IMR-90 (cell line): ENCODE measurements at regions not wholly inside any gene's neighbourhood (a gene's known extent, or its start where the extent isn't known, plus 50 kb on each side); places are given as distances from the start of the nearest gene placed in this dataset.

Experiments used
- ATAC-seq: fragments of 200-7000 bp; cut with Tn5 transposase; 2 replicates; pipeline ENCODE4 v1.9.1; 2020; ENCODE audit warnings: low read depth, mild to moderate bottlenecking, moderate library complexity
- BruUV-seq: library from RNA; stranded (reverse); fragments of 400-500 nt; replicated peaks from 2 replicates; lab custom pipeline; 2021; lab: Mats Ljungman, UMichigan
- CTCF ChIA-PET: fragments of 300-600 bp; formaldehyde crosslinking; extraction: SDS; loops from one replicate; lab custom pipeline; 2021; ENCODE audit warnings: antibody characterized with exemption; lab: Yijun Ruan, JAX
- POLR2A ChIA-PET: fragments of 300-600 bp; sonication (Branson Sonifier 250); formaldehyde crosslinking; loops from one replicate; lab custom pipeline; 2022; ENCODE audit warnings: antibody characterized with exemption; ENCODE audit not compliant: unreplicated experiment; lab: Charles Lee
- DNase-seq: peaks from one replicate; pipeline ENCODE4 v3.0.0; 2013
- H2AFZ ChIP-seq: replicated peaks from 2 replicates; pipeline ENCODE3; 2013; ENCODE audit warnings: low read length, mild to moderate bottlenecking; ENCODE audit not compliant: poor library complexity
- H2AK5ac ChIP-seq: 2 replicates; pipeline ENCODE4 v1.6.1; 2013; ENCODE audit warnings: low read depth, low read length, inconsistent platforms
- H2AK9ac ChIP-seq: replicated peaks from 2 replicates; pipeline ENCODE3; 2013; ENCODE audit warnings: mild to moderate bottlenecking, low read depth, low read length, moderate library complexity; ENCODE audit not compliant: poor library complexity
- H2BK120ac ChIP-seq: 2 replicates; pipeline ENCODE4 v1.6.1; 2013; ENCODE audit warnings: low read depth, low read length, inconsistent platforms
- H2BK15ac ChIP-seq: 3 replicates; pipeline ENCODE4 v1.6.1; 2013; ENCODE audit warnings: low read depth, low read length, inconsistent platforms
- H2BK20ac ChIP-seq: 2 replicates; pipeline ENCODE4 v1.6.1; 2013; ENCODE audit warnings: low read depth, mild to moderate bottlenecking, inconsistent platforms, low read length, moderate library complexity
- H2BK5ac ChIP-seq: 2 replicates; pipeline ENCODE4 v1.6.1; 2013; ENCODE audit warnings: mild to moderate bottlenecking, low read depth, low read length, inconsistent platforms; ENCODE audit not compliant: poor library complexity, severe bottlenecking
- H3K14ac ChIP-seq: replicated peaks from 2 replicates; pipeline ENCODE4 v1.6.1; 2013; ENCODE audit warnings: low read depth, low read length, inconsistent platforms
- H3K18ac ChIP-seq: 2 replicates; pipeline ENCODE4 v1.6.1; 2013; ENCODE audit warnings: low read depth, low read length, control low read depth
- H3K23ac ChIP-seq: 2 replicates; pipeline ENCODE4 v1.6.1; 2013; ENCODE audit warnings: low read depth, low read length, inconsistent platforms
- H3K27ac ChIP-seq: 2 replicates; pipeline ENCODE4 v1.5.1; 2013; ENCODE audit warnings: mild to moderate bottlenecking, control low read depth, low read length; ENCODE audit not compliant: insufficient read depth
- H3K27me3 ChIP-seq: 2 replicates; pipeline ENCODE4 v1.6.1; 2013; ENCODE audit warnings: low read length; ENCODE audit not compliant: control insufficient read depth, insufficient read depth
- H3K36me3 ChIP-seq: 2 replicates; pipeline ENCODE4 v1.6.1; 2013; ENCODE audit warnings: low read length, mixed read lengths; ENCODE audit not compliant: control insufficient read depth, insufficient read depth
- H3K4ac ChIP-seq: 2 replicates; pipeline ENCODE4 v1.6.1; 2013; ENCODE audit warnings: low read depth, low read length, inconsistent platforms
- H3K4me1 ChIP-seq: 2 replicates; pipeline ENCODE4 v1.6.1; 2013; ENCODE audit warnings: low read length, mixed read lengths; ENCODE audit not compliant: control insufficient read depth, insufficient read depth
- H3K4me2 ChIP-seq: 2 replicates; pipeline ENCODE4 v1.6.1; 2013; ENCODE audit warnings: low read depth, mild to moderate bottlenecking, control low read depth, low read length, moderate library complexity
- H3K4me3 ChIP-seq: 2 replicates; pipeline ENCODE4 v1.5.1; 2013; ENCODE audit warnings: low read depth, mild to moderate bottlenecking, control low read depth, low read length, moderate library complexity; ENCODE audit not compliant: insufficient read depth
- H3K56ac ChIP-seq: 2 replicates; pipeline ENCODE4 v1.6.1; 2013; ENCODE audit warnings: low read length, inconsistent platforms; ENCODE audit not compliant: insufficient read depth; ENCODE audit errors: extremely low read depth
- H3K79me1 ChIP-seq, 2 experiments: 2 replicates each; pipeline ENCODE4 v1.6.1; 2013; ENCODE audit warnings: low read length in 2 of 2, inconsistent platforms in 1 of 2, low read depth in 1 of 2
- H3K9ac ChIP-seq: 2 replicates; pipeline ENCODE4 v1.6.1; 2013; ENCODE audit warnings: low read depth, low read length, control low read depth
- H3K9me1 ChIP-seq: 2 replicates; pipeline ENCODE4 v1.6.1; 2013; ENCODE audit warnings: low read length, inconsistent platforms; ENCODE audit not compliant: insufficient read depth
- H3K9me3 ChIP-seq: 2 replicates; pipeline ENCODE4 v1.6.1; 2013; ENCODE audit warnings: low read length; ENCODE audit not compliant: control insufficient read depth, insufficient read depth
- H4K20me1 ChIP-seq: 2 replicates; pipeline ENCODE4 v1.6.1; 2013; ENCODE audit warnings: low read length, inconsistent platforms; ENCODE audit not compliant: insufficient read depth
- H4K5ac ChIP-seq: 2 replicates; pipeline ENCODE4 v1.6.1; 2013; ENCODE audit warnings: mild to moderate bottlenecking, low read depth, low read length, control low read depth
- H4K8ac ChIP-seq, 2 experiments: 2 replicates each; pipeline ENCODE4 v1.6.1; 2013; ENCODE audit warnings: low read depth in 2 of 2, low read length in 2 of 2, control low read depth in 1 of 2, inconsistent platforms in 1 of 2
- H4K91ac ChIP-seq: 2 replicates; pipeline ENCODE4 v1.6.1; 2013; ENCODE audit warnings: low read depth, low read length, inconsistent platforms; ENCODE audit not compliant: insufficient read depth
- BHLHE40 ChIP-seq: fragments of 150-350 bp; IDR thresholded peaks from 2 replicates; pipeline ENCODE4 v1.6.1; 2016; ENCODE audit warnings: mild to moderate bottlenecking, low read depth, low read length
- FOS ChIP-seq: fragments of 150-350 bp; IDR thresholded peaks from 2 replicates; pipeline ENCODE4 v1.6.1; 2016; ENCODE audit warnings: low read depth, low read length
- MAFK ChIP-seq: IDR thresholded peaks from 2 replicates; pipeline ENCODE4 v1.6.1; 2012; ENCODE audit warnings: low read depth, low read length, improper control_type of control experiment
- MAZ ChIP-seq: IDR thresholded peaks from 2 replicates; pipeline ENCODE4 v1.6.1; 2012; ENCODE audit warnings: low read depth, mild to moderate bottlenecking, low read length, improper control_type of control experiment, moderate library complexity, borderline replicate concordance
- POLR2A ChIP-seq: IDR thresholded peaks from 2 replicates; pipeline ENCODE4 v1.6.1; 2012; ENCODE audit warnings: mild to moderate bottlenecking, low read depth, low read length
- WGBS, 2 experiments: methylation state at CpG; one replicate each; pipeline versions ENCODE4 v1.1.5 to v1.1.7; 2013; ENCODE audit warnings: missing lambda C conversion rate in 2 of 2; ENCODE audit not compliant: insufficient read length in 1 of 2; ENCODE audit errors: extremely low coverage in 2 of 2; 5-methylcytosine and 5-hydroxymethylcytosine counted together
- dilution Hi-C: fragments of 300-500 bp; cut with HindIII; formaldehyde crosslinking; loops from one replicate; pipeline ENCODE4 v1.14.3; 2018; ENCODE audit warnings: low sequenced_read_pairs; ENCODE audit not compliant: unreplicated experiment
- in situ Hi-C: fragments of 300-500 bp; cut with MboI; formaldehyde crosslinking; loops from 3 replicates; pipeline ENCODE4 v1.14.3; 2019; ENCODE audit warnings: low sequenced_read_pairs, inconsistent platforms, mixed read lengths
- intact Hi-C: fragments of 100-400 bp; cut with micrococcal nuclease; formaldehyde crosslinking; loops from 2 replicates; pipeline ENCODE4 v1.10.0; 2022
- TF ChIP-seq, protein P1 (sequence below): conservative IDR thresholded peaks from 2 replicates; pipeline ENCODE4 v1.5.1; 2012; ENCODE audit warnings: mild to moderate bottlenecking, low read depth, low read length, improper control_type of control experiment

DNA sequence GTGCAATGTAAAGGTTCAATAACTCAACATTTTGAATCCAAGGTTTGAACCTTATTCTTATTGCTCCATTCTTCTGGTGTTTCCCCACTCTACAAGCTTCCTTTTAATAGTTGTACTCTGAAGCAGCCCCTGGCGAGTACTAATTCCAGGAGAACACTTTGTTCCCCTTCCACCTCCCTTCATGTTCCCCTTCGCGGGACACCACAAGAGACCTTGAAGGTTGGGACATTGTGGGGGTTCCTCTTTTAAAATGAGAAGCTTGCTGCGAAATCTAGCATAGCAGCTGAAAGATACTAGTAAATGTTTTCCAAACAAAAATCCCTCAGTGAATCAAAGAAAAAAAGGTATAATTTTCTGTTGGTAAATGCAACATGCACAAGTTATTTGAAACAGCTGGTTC lies 626.3 kb upstream of the LRRC4C start:
- no peak for TF ChIP-seq POLR2A
- no peak for TF ChIP-seq MAFK
- TF ChIP-seq BHLHE40 = no peak
- no peak for TF ChIP-seq MAZ
- no peak for TF ChIP-seq FOS
- TF ChIP-seq, protein P1, sequence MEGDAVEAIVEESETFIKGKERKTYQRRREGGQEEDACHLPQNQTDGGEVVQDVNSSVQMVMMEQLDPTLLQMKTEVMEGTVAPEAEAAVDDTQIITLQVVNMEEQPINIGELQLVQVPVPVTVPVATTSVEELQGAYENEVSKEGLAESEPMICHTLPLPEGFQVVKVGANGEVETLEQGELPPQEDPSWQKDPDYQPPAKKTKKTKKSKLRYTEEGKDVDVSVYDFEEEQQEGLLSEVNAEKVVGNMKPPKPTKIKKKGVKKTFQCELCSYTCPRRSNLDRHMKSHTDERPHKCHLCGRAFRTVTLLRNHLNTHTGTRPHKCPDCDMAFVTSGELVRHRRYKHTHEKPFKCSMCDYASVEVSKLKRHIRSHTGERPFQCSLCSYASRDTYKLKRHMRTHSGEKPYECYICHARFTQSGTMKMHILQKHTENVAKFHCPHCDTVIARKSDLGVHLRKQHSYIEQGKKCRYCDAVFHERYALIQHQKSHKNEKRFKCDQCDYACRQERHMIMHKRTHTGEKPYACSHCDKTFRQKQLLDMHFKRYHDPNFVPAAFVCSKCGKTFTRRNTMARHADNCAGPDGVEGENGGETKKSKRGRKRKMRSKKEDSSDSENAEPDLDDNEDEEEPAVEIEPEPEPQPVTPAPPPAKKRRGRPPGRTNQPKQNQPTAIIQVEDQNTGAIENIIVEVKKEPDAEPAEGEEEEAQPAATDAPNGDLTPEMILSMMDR = no peak
- Histone ChIP-seq H2AK5ac (no peak overlapping the region), H4K8ac (no peak overlapping the region), H3K4me3 (no peak overlapping the region), H2BK120ac (no peak overlapping the region), H3K9me3 (peaks cover 4% of the 10 kb centered on the region; the same call in 1 of the 2 replicates), H4K20me1 (no peaks in the 10 kb centered on the region), H3K27ac (no peak overlapping the region), H3K9me1 (no peaks in the 10 kb centered on the region), H3K4me2 (no peak overlapping the region), H4K91ac (no peak overlapping the region), H3K79me1 (no peaks in the 10 kb centered on the region), H3K27me3 (no peaks in the 10 kb centered on the region), H3K36me3 (no peaks in the 10 kb centered on the region), H3K23ac (no peak overlapping the region), H2AK9ac (no peak overlapping the region), H2AFZ (no peak overlapping the region), H3K18ac (no peak overlapping the region), H3K4me1 (no peaks in the 10 kb centered on the region), H4K5ac (no peak overlapping the region), H3K14ac (no peak overlapping the region), H2BK20ac (no peak overlapping the region), H3K56ac (no peak overlapping the region), H3K4ac (no peak overlapping the region), H2BK5ac (no peak overlapping the region), H3K9ac (no peak overlapping the region), H2BK15ac (no peak overlapping the region)
- intact Hi-C loops = no loop called here
- no TSS peak for BruUV-seq
- no CpG with 5 or more reads among the region's 4 CpGs for WGBS, 2 experiments
- DNase-seq (no peak), ATAC-seq (no peak)
- ChIA-PET POLR2A (no interaction called here), CTCF (no interaction called here)
- dilution Hi-C loops = no loop called here
- in situ Hi-C loops = no loop called here
